ENCODE measurements at regions not wholly inside any gene's neighbourhood (a gene's known extent, or its start where the extent isn't known, plus 50 kb on each side); places are given as distances from the start of the nearest gene placed in this dataset.

- Histone ChIP-seq H3K4me3 (ENCODE audit: low read depth, low read length) (no peak overlapping the region), H3K27me3 (ENCODE audit: control insufficient read depth, insufficient read depth, low read length) (peaks cover 8% of the 10 kb centered on the region), H3K36me3 (ENCODE audit: control insufficient read depth, insufficient read depth, low read length) (no peaks in the 10 kb centered on the region)
- no peak for TF ChIP-seq CTCF (IDR thresholded peaks at IDR 0.05; ENCODE audit: insufficient read depth, low read length, poor library complexity, severe bottlenecking)
- no peak for DNase-seq (ENCODE audit: low read depth)
Measured at GRCh38 chr10:78358351-78358750, 324.7 kb downstream of the RPS24 start.

DNA sequence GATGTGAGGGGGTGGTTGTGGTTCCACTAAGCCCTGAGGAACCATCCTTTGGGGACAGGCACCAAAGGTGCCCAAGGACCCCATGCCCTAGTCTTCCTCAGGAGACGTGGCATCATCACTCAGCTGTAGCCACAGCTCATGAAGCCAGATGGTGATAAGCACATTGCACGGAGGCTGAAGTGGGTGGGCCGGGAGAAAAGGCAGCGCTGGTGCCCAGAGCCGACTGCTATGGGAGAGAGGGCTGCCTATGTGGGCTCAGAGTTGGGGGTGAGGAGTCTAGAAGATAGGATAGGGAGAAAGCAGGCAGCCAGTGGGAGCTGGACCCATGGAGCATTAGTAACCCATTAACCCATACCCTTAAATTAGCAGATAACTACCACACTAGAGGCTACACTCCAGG is 325.3 kb downstream of the RPS24 start:
- TF ChIP-seq CTCF (IDR thresholded peaks at IDR 0.05; ENCODE audit: insufficient read depth, low read length, poor library complexity, severe bottlenecking), result no peak
- DNase-seq (ENCODE audit: low read depth), result no peak
- no peaks in the 10 kb centered on the region for H3K36me3 ChIP-seq (ENCODE audit: control insufficient read depth, insufficient read depth, low read length)
- H3K4me3 ChIP-seq (ENCODE audit: low read depth, low read length), result no peak overlapping the region
- peaks cover 8% of the 10 kb centered on the region for H3K27me3 ChIP-seq (ENCODE audit: control insufficient read depth, insufficient read depth, low read length)

GRCh38 chr10:78359640-78360091 is 326.0 kb downstream of the RPS24 start:
- no peak for DNase-seq (ENCODE audit: low read depth)
- no peak overlapping the region for H3K4me3 ChIP-seq (ENCODE audit: low read depth, low read length)
- no peaks in the 10 kb centered on the region for H3K36me3 ChIP-seq (ENCODE audit: control insufficient read depth, insufficient read depth, low read length)
- H3K27me3 ChIP-seq (ENCODE audit: control insufficient read depth, insufficient read depth, low read length), result peaks cover 5% of the 10 kb centered on the region
- no peak for TF ChIP-seq CTCF (IDR thresholded peaks at IDR 0.05; ENCODE audit: insufficient read depth, low read length, poor library complexity, severe bottlenecking)

DNA sequence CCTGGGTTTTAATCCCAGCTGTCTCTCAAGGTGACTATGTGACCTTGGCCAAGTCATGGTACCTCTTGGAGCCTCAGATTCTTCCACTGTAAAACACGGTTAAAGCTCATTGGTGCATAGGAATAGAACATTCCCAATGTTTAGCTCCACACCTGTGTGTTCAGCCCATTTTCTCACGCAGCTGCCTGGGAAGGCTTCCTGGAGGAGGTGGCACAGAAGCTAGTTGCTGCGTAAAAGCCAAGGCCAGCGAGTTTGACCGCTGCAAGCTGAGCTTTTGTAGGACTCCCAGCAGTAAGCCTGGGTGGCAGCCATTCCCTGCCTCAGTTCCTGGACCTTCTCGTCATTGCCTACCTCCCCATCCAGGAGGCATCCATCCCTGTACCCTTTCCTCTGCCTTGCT is 326.6 kb downstream of the RPS24 start:
- Histone ChIP-seq H3K36me3 (ENCODE audit: control insufficient read depth, insufficient read depth, low read length) (no peaks in the 10 kb centered on the region), H3K27me3 (ENCODE audit: control insufficient read depth, insufficient read depth, low read length) (peaks cover 5% of the 10 kb centered on the region), H3K4me3 (ENCODE audit: low read depth, low read length) (no peak overlapping the region)
- DNase-seq (ENCODE audit: low read depth), result no peak
- no peak for TF ChIP-seq CTCF (IDR thresholded peaks at IDR 0.05; ENCODE audit: insufficient read depth, low read length, poor library complexity, severe bottlenecking)

- H3K4me3 ChIP-seq (ENCODE audit: low read depth, low read length), result no peak overlapping the region
- no peak for DNase-seq (ENCODE audit: low read depth)
- H3K36me3 ChIP-seq (ENCODE audit: control insufficient read depth, insufficient read depth, low read length), result no peaks in the 10 kb centered on the region
- peaks cover 10% of the 10 kb centered on the region for H3K27me3 ChIP-seq (ENCODE audit: control insufficient read depth, insufficient read depth, low read length)
- no peak for TF ChIP-seq CTCF (IDR thresholded peaks at IDR 0.05; ENCODE audit: insufficient read depth, low read length, poor library complexity, severe bottlenecking)
Measured at GRCh38 chr10:78361031-78361430, 327.4 kb downstream of the RPS24 start.

DNA sequence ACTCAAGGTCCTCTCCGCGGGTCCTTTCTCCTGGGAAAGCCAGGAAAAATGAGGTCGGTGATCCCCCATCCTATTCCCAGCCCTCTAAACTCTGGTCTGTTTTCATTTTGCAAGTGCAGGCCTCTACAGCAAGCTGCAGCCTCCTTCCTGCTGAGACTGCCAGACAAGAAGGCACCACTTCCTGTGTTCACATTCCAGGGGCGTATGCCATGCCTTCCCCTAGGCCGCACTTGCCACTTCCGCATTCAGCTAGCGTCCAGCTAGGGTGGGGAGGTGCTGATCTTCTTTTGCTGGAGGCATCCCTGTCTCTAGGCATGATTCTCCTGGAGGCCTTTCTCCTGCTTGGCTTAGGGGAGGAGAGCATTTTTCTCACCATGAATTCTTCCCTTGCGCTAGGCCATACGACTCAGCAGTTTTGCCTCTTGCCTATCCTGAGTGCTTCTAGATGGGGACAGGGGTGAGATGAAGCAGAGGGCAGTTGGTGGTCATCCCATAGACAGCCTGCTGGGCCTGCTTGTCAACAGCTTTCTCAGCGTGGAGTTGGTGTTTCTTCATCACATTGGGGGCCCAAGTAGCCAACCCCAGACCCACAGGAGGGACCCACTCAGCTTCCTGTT is 328.9 kb downstream of the RPS24 start:
- no peak overlapping the region for H3K4me3 ChIP-seq (ENCODE audit: low read depth, low read length)
- peaks cover 19% of the 10 kb centered on the region for H3K27me3 ChIP-seq (ENCODE audit: control insufficient read depth, insufficient read depth, low read length)
- no peak for TF ChIP-seq CTCF (IDR thresholded peaks at IDR 0.05; ENCODE audit: insufficient read depth, low read length, poor library complexity, severe bottlenecking)
- H3K36me3 ChIP-seq (ENCODE audit: control insufficient read depth, insufficient read depth, low read length), result no peaks in the 10 kb centered on the region
- no peak for DNase-seq (ENCODE audit: low read depth)
